GM19351 (cell line): ENCODE measurements at regions not wholly inside any gene's neighbourhood (a gene's known extent, or its start where the extent isn't known, plus 50 kb on each side); places are given as distances from the start of the nearest gene placed in this dataset.

Experiments used
- ATAC-seq: cut with Tn5 transposase; IDR thresholded peaks from one replicate; pipeline ENCODE4 v1.9.1; 2021; ENCODE audit warnings: mild to moderate bottlenecking, moderate library complexity; ENCODE audit not compliant: unreplicated experiment

GRCh38 chr6:45791211-45792168, 224.2 kb downstream of the CLIC5 start:
- no peak for ATAC-seq

- ATAC-seq = no peak
Observed at GRCh38 chr6:45789238-45789637, 226.4 kb downstream of the CLIC5 start.

DNA sequence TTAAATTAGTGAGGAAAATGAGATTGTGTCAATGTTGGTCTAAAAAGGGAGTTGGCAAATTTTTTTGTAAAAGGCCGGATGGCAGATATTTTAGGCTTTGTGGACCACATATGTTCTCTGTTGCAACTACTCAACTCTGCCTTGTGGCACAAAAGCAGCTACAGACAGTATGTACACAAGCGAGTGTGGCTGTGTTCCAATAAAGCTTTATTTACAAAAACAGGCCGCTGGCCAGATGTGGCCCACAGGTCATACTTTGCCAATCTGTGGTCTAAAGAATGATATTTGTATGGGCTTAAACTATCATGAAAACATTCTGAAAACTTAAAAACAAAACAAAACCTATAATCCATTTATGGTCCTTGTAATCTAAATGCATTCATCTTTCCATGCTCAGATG, 228.3 kb downstream of the CLIC5 start:
- no peak for ATAC-seq

DNA sequence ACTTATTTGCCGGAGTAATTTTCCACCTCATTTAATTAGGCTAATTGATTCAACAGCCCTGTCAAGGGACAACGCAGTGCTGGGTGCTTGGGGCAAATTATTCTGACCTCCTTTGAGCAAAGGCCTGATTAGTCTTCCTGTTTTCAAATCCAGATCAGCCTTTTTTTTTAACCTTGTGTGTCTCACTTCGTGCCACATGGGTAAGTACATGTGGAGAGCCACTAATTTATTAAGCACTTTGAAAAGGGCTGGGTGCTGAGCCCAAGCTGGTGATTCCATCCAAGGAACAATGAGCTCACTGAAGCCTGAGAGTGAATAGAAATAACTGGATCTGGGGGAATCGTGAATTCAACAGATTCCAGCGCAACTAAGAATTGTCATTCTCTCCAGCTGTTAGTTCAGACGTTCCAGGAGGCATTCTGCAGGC, 229.3 kb downstream of the CLIC5 start:
- no peak for ATAC-seq

DNA sequence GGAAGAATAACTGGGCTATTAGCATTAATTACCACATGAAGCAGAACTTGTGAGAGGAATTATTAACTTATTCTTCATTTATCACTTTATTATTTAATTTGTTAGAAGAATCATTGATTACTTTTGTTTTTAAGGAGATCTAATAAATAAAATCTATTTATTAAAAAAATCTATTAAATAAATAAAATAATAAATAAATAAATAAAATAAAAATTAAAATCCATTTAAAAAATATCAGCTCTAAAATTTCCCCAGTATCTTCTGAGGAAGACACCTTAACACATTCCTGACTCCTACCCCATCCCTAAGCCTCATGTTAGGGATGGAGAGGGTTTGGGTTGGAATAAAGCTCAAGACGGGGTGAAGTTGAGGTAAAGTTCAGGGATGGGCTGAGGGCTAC, 231.4 kb downstream of the CLIC5 start:
- ATAC-seq = no peak

DNA sequence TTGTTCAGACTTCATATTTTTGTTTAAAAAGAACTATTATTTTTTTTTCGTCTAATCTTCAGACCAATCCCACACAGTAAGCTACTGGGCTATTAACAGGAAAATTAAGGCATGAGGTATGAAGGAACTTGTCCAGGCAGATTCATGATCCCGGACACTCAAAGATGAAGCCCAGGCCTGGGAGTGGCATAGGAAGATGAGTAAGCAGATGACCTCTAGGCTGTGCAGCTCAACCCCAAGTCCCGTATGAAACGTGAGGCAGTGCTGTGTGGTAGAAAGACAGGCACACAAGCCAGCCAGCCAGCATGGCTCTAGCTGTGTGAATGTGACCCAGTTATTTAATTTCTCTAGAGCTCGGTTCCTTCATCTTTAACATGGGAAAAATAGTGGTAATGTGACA, 231.9 kb downstream of the CLIC5 start:
- no peak for ATAC-seq

DNA sequence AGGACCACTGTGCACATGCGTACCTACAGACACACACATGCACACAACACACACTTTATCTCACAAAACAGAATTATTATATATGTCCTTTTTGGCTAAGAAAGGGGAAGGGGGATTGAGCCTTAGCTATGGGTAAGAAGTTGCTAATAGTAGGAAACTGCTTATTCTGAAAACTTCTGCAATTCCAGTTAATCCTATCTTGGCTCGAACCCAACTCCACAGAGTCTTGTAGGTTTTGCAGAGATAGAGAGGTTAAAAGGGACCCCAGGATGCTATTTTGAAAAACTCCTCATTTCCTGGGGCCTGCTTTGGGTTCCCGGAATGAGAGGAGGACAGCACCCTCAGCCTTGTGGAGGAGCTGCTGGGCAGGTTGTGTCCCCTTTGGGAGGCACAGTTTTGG, 233.8 kb downstream of the CLIC5 start:
- no peak for ATAC-seq

DNA sequence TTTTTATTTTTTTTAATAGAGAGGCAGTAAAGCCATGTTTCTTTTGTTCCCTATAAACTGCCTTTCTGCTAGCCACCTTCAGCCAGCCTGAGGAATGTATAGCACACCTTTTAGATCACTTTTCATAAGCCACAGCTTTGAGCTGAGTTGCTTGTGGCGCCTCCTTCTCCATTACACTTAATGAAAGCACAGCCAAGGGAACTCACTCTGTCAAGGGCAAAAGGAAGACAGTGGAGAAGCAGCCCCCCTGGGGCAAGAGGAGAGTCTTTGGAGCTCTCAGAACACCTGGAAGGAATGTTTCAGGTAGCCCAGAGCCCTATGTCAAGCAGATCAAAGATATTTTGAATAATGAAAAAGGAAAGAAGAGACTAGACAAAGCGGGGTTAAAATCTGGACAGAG, 235.1 kb downstream of the CLIC5 start:
- no peak for ATAC-seq

DNA sequence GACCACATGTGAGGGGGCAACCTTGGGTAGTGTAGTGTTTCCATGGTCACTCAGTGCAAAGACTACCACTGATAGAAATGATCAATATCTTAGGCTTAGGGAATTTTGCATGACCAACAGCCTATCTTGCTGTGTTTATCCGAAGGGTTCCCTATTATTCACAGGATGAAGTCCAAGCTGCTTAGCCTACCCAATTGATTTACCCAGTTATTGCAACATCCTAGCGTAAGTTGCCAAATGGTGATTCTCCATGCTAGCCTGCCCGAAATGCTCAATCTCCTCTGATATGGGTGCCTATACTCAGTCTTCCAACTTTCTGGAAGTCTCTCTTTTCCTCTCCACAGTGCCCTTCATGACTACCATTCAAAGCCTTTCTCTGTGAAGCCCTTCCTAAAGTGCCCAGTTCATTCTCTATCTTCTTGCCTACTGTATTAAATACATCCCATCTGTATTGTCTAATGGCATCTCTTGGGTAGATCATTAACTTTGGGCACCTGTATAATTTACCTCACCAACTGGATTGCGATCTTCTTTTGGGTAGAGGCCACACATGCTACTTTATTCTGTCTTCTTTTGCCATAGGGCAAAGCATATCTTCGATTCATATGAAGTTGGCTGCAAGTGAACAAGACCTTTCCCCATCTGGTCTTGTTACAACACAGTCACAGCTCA, 240.5 kb downstream of the CLIC5 start:
- no peak for ATAC-seq

DNA sequence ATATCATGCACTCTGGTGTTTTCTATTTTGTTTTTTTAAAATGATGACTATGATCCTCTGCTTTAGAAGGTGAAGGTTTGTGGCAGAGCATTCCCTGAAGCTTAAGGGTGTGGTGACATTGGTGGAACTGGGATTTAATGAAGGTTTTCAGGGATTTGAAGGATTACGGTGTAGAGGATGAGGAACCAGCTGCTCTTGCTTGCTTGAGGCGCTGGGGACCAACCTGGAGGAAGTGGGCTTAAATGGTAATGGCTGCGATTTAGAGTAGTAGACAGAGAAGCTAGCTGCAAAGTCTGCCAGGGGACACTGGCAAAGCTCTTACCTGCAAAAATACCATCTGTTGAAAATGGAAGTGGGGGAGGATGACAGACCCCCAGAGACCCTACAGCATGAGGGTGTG, 241.8 kb downstream of the CLIC5 start:
- no peak for ATAC-seq

DNA sequence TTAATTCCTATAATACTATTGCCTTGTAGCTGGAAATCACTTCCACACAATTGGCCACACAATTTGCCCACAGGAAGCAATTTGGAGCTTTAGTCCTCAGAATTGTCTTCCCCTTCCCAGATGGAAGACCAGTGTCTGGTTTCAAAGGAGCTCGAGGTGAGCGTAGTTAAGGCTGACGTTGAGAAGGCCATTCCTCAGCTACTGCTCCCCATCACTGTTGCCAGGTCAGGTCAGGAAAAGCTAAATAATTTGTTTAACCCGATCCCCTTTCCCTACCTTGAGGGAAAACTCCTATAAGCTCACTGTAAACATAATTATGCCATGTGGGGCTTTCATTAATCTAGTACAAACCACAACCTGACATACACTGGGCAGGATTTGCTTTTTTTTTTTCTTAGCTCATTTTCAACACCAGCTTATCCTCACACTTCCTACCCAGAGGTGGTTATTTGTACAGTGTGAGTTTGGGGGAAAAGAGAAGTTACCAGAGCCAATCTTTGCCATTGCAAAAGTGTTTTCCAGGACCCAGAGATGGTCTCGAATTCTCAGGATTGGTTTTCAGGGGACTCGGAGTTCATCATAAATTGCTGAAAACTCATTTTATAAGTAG, 242.7 kb downstream of the CLIC5 start:
- ATAC-seq = no peak

GRCh38 chr6:45772051-45772450, 243.6 kb downstream of the CLIC5 start:
- no peak for ATAC-seq

GRCh38 chr6:45763281-45763680, 252.4 kb downstream of the CLIC5 start:
- ATAC-seq = no peak

DNA sequence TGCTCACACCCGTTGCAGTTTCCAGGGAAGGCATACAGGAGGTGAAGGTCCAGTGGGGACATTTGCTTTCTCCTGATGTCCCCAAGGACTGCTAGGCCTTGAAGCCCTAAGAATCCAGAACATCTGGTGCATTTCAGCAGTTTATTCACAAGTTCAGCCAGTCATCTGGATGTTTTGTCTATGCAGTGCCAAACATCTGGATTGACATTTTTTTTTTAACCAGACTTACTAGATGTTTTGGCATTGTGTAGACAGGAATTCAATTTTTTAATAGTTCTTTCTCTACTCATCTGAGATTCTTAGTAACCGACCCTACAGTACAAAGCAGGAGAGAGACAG, 256.2 kb downstream of the CLIC5 start:
- ATAC-seq = no peak

GRCh38 chr6:45758787-45759471, 256.7 kb downstream of the CLIC5 start:
- no peak for ATAC-seq

- ATAC-seq = no peak
Observed at GRCh38 chr6:45757443-45758130, 258.1 kb downstream of the CLIC5 start.

DNA sequence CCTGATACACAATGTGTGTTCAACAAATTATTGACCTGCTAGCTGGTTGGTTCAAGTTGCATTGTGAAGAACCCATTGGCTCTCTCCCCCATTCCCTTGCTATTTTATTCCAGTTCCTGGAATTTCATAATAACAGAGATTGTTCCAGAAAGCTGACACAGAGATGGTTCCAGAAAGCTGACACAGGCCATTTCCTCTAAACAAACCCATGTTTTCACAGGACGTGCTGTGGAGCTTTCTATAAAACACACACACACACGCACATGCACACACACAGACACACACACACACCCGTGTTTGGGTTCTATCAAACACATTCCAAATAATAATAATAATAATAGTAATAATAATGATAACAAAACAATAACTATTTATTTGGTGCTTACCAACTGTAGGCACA, 259.1 kb downstream of the CLIC5 start:
- no peak for ATAC-seq

- no peak for ATAC-seq
Observed at GRCh38 chr6:45754432-45754831, 261.2 kb downstream of the CLIC5 start.

DNA sequence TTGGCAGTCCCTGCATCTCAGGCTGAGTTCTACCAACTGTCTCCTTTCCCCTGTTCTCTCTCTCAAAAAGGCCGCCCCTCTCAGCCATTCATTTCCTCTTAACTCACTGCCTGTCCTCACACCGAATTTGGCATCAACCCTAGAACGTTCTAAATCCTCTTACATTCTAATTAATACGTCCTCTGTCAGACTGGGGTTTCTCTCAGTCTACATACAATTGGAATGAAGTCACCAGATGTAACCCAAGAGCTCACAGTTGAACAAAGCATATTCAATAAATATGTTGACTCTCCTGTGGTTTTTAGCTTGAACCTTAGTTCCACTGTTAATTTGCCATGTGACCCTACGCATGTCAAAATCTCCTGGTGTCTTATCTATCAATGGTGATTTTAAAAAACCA, 269.6 kb downstream of the CLIC5 start:
- no peak for ATAC-seq

DNA sequence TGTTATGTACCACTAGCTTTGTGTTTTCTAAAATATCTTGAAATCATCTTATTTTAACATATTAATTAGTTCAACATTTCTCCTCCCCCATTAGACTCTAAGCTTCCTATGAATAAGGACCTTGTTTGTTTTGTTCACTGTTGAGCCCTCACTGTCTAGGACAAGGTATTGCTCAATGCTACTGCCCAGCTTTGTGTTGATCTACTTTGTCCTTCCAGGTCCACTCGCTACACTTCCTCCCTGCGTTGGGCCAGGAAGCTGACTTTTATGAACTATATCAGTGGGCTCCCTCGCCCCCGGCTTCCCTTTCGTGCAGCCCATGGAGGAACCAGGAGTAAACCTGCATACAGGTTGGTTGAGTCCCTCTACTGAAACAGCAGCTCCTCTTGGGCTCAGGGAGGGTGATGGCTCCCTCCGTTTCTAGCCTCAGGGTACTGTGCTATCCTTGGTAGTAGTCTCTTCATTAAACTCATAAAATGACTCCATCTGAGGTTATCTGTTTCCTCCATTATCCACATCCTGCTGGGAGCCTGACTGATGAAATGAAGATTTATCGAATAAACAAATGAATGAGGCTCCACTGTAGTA, 272.5 kb downstream of the CLIC5 start:
- no peak for ATAC-seq
